ENCODE measurements at regions not wholly inside any gene's neighbourhood (a gene's known extent, or its start where the extent isn't known, plus 50 kb on each side); places are given as distances from the start of the nearest gene placed in this dataset.

DNA sequence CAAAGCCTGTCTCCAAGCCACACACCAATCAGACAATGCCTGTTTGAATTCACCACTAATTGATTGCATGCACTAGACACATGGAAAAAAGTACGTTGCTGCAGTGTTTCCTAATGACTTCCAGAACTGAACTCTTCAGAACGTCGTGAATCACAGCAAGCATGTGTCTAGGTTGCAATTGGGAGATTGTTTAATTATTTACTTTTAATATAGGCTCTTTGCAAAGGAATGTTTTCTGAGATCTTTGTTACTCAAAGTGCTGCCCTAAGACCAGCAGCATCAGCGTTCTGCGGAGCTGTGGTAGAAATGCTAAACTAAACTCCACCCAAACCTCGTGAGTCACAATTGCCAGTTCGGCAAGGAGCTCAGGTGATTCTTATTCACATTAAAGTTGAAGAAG lies 52.7 kb upstream of the CCDC68 start:
- peaks cover 23% of the 10 kb centered on the region for H3K4me1 ChIP-seq (ENCODE audit: control insufficient read depth, insufficient read depth, low read length)
- peak overlapping the region; percentile 22 for H3K27ac ChIP-seq (ENCODE audit: low read depth, low read length)
- no peaks in the 10 kb centered on the region for H3K27me3 ChIP-seq (ENCODE audit: control insufficient read depth, insufficient read depth, low read length)
- no peaks in the 10 kb centered on the region for H3K36me3 ChIP-seq (ENCODE audit: control insufficient read depth, insufficient read depth, low read length)
- no peak overlapping the region for H3K4me3 ChIP-seq (ENCODE audit: low read depth, low read length)
- H3K9me3 ChIP-seq (ENCODE audit: control insufficient read depth, insufficient read depth, low read length), result no peaks in the 10 kb centered on the region
- no peak overlapping the region for H3K9ac ChIP-seq (ENCODE audit: low read depth, low read length)
